ENCODE measurements at regions not wholly inside any gene's neighbourhood (a gene's known extent, or its start where the extent isn't known, plus 50 kb on each side); places are given as distances from the start of the nearest gene placed in this dataset.

DNA sequence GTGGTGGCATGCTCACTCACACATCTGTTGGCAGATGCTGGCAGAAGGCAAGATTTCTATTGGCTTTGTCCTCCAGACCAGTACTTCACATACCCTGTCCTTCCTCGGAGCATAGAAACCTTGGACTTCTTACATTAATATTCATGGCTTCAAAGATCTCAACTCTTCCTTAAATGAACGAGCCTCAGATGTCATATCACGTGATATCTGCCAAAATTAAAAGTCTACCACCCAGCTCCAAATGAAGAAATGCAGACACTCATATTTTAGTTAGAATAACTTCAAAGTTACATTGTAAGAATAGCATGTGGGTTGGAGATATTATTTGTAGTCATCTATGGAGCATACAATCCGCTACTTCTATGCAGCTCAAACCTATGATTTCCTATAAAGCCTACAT, 1994.9 kb downstream of the NCAM2 start:
- no peak overlapping the region for H3K4me3 ChIP-seq
- DNase-seq: no peak
- intact Hi-C loops (cut with micrococcal nuclease): no loop called here
- no peaks in the 10 kb centered on the region for H3K27me3 ChIP-seq (ENCODE audit: low read depth)
- H3K9me3 ChIP-seq (replicated peaks): peaks cover 23% of the 10 kb centered on the region
- H3K27ac ChIP-seq (replicated peaks): no peak overlapping the region
- TF ChIP-seq, protein P1, sequence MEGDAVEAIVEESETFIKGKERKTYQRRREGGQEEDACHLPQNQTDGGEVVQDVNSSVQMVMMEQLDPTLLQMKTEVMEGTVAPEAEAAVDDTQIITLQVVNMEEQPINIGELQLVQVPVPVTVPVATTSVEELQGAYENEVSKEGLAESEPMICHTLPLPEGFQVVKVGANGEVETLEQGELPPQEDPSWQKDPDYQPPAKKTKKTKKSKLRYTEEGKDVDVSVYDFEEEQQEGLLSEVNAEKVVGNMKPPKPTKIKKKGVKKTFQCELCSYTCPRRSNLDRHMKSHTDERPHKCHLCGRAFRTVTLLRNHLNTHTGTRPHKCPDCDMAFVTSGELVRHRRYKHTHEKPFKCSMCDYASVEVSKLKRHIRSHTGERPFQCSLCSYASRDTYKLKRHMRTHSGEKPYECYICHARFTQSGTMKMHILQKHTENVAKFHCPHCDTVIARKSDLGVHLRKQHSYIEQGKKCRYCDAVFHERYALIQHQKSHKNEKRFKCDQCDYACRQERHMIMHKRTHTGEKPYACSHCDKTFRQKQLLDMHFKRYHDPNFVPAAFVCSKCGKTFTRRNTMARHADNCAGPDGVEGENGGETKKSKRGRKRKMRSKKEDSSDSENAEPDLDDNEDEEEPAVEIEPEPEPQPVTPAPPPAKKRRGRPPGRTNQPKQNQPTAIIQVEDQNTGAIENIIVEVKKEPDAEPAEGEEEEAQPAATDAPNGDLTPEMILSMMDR (IDR thresholded peaks at IDR 0.05; ENCODE audit: borderline replicate concordance): no peak
- no peaks in the 10 kb centered on the region for H3K36me3 ChIP-seq
- no peaks in the 10 kb centered on the region for H3K4me1 ChIP-seq

DNA sequence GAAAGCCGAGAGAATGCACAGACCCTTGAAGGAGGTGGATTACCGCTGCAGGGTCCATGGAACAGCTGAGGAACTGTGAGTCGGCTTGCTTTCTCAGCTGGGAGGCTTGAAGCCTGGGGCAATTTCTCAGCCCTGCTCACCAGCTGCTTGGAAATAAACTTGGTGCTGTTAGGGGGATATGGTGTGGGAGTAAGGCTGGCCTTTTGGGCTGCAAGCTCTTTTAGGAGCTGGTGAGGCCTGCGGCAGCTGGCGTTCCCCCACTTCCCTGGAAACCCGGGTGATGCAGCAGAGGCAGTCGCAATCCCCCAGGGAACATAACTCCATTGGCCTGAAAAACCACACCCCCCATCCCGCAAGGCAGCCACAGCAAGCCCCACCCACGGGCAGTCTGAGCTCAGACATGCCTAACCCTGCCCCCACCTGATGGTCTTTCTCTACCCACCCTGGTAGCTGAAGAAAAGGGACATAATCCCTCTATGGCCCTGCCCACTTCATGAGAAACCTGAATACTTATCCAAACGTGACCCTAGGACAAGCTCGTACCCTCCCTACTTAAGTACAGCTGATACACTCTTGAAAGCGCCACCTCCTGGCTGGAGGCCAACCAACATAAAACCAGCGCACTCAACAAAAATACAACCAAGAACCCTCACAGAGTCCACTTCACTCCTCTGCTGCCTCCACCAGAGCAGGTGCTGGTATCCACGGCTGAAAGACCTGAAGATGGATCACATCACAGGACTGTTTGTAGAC, 1995.8 kb downstream of the NCAM2 start:
- intact Hi-C loops (cut with micrococcal nuclease): no loop called here
- H3K36me3 ChIP-seq: no peaks in the 10 kb centered on the region
- no peaks in the 10 kb centered on the region for H3K27me3 ChIP-seq (ENCODE audit: low read depth)
- H3K9me3 ChIP-seq (replicated peaks): peaks cover 20% of the 10 kb centered on the region
- no peak overlapping the region for H3K27ac ChIP-seq (replicated peaks)
- TF ChIP-seq, protein P1 (IDR thresholded peaks at IDR 0.05; ENCODE audit: borderline replicate concordance): no peak
- H3K4me3 ChIP-seq: no peak overlapping the region
- DNase-seq: no peak
- no peaks in the 10 kb centered on the region for H3K4me1 ChIP-seq

DNA sequence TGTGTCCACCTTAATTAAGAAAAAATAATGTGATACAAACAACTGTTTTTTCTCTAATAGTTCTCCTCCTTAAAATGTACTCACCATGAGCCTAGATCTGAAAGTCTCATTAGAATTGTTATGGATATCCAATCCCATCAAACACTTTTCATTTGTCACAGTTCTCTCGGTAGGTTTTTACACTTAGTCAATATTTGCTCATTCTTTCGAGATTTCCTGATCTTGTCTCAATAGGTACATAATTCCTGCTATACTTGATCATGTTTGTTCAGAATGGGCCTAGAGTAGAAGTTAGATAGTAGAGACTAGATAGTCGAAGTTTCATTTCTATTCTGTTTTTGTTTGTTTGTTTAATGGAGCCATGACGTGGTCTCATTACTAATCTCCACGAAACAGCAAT, 2005.7 kb downstream of the NCAM2 start:
- intact Hi-C loops (cut with micrococcal nuclease): no loop called here
- no peak for DNase-seq
- Histone ChIP-seq H3K9me3 (replicated peaks) (peaks cover 4% of the 10 kb centered on the region), H3K27ac (replicated peaks) (no peak overlapping the region), H3K4me1 (no peaks in the 10 kb centered on the region), H3K4me3 (no peak overlapping the region), H3K36me3 (no peaks in the 10 kb centered on the region), H3K27me3 (ENCODE audit: low read depth) (no peaks in the 10 kb centered on the region)
- TF ChIP-seq, protein P1 (IDR thresholded peaks at IDR 0.05; ENCODE audit: borderline replicate concordance): no peak

DNA sequence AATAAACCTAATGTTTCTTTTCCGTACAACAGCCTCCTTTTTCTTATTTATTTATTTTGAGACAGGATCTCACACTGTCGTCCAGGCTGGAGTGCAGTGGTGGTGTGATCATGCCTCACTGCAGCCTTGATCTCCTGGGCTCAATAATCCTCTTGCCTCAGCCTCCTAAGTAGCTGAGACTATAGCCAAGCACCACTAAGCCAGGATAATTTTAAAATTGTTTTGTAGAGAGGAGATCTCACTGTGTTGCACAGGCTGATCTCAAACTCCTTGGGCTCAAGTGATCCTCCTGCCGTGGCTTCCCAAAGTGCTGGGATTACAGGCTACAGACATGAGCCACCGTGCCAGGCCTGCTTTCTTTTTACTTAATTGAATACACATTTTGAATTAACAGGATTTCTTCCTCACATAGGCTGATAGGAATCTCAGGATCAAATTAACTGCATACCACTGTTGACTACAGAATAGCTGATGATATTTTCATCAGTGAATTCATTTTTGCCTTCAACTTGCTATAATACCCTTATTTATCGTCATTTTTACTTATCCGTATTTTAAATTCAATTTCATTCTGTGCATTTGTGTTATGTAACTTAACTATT, 2010.5 kb downstream of the NCAM2 start:
- H3K9me3 ChIP-seq (replicated peaks): peaks cover 4% of the 10 kb centered on the region
- H3K27ac ChIP-seq (replicated peaks): no peak overlapping the region
- no peak overlapping the region for H3K4me3 ChIP-seq
- TF ChIP-seq, protein P1 (IDR thresholded peaks at IDR 0.05; ENCODE audit: borderline replicate concordance): no peak
- intact Hi-C loops (cut with micrococcal nuclease): no loop called here
- no peaks in the 10 kb centered on the region for H3K27me3 ChIP-seq (ENCODE audit: low read depth)
- no peaks in the 10 kb centered on the region for H3K36me3 ChIP-seq
- no peaks in the 10 kb centered on the region for H3K4me1 ChIP-seq
- DNase-seq: no peak

DNA sequence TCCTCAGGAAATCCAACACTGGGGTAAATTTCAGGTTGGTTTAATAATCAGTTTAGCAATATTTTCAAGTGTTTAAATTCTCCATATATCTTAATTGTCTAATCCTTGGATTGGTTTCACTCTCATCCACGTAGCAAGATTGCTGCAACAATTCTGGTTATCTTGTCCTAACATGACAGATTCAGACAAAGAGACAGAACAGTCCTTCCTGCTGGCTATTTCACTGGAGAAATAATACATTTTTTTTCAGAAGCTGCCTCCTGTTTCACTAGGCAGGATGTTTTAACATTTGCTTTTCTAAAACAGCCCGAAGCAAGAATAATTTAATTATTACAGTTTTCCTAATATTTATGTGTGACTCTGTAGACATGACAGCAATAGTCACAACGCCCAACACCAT, 2011.2 kb downstream of the NCAM2 start:
- intact Hi-C loops (cut with micrococcal nuclease): no loop called here
- H3K36me3 ChIP-seq: no peaks in the 10 kb centered on the region
- no peaks in the 10 kb centered on the region for H3K4me1 ChIP-seq
- H3K9me3 ChIP-seq (replicated peaks): peaks cover 4% of the 10 kb centered on the region
- H3K27ac ChIP-seq (replicated peaks): no peak overlapping the region
- no peaks in the 10 kb centered on the region for H3K27me3 ChIP-seq (ENCODE audit: low read depth)
- TF ChIP-seq, protein P1 (IDR thresholded peaks at IDR 0.05; ENCODE audit: borderline replicate concordance): no peak
- H3K4me3 ChIP-seq: no peak overlapping the region
- no peak for DNase-seq

All from left ventricle myocardium inferior (tissue), 1 donor.